Stimulated activated CD8-positive, alpha-beta memory T cell treated with anti-CD3 and anti-CD28 coated beads, Interleukin-12 subunit alpha, Interleukin-12 subunit beta, amount 100 ng/mL, for 1 hour (primary cell): ENCODE measurements at regions not wholly inside any gene's neighbourhood (a gene's known extent, or its start where the extent isn't known, plus 50 kb on each side); places are given as distances from the start of the nearest gene placed in this dataset.

Experiments used
- DNase-seq: peaks from one replicate; pipeline ENCODE4 v3.0.0-alpha.2; 2020; ENCODE audit warnings: low read depth

DNA sequence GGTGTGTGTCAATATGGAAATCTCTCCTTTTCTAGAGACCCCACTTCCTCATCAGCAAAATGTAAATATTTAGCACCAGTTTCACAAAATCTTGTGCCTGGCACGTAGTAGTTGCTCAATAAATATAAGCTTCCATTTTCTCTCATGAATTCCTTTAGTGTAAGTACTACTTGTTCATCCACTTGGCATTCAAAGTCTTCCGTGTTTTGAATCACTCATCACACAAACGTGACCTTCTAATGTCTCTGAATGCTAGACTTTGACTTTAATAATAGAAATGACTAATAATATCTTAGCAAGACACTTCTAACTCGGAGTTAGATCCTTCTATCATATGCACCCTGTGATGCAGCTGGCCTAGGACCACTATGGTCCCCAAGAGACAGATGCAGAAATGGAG, 168.7 kb upstream of the ZNF32 start:
- no peak for DNase-seq

DNA sequence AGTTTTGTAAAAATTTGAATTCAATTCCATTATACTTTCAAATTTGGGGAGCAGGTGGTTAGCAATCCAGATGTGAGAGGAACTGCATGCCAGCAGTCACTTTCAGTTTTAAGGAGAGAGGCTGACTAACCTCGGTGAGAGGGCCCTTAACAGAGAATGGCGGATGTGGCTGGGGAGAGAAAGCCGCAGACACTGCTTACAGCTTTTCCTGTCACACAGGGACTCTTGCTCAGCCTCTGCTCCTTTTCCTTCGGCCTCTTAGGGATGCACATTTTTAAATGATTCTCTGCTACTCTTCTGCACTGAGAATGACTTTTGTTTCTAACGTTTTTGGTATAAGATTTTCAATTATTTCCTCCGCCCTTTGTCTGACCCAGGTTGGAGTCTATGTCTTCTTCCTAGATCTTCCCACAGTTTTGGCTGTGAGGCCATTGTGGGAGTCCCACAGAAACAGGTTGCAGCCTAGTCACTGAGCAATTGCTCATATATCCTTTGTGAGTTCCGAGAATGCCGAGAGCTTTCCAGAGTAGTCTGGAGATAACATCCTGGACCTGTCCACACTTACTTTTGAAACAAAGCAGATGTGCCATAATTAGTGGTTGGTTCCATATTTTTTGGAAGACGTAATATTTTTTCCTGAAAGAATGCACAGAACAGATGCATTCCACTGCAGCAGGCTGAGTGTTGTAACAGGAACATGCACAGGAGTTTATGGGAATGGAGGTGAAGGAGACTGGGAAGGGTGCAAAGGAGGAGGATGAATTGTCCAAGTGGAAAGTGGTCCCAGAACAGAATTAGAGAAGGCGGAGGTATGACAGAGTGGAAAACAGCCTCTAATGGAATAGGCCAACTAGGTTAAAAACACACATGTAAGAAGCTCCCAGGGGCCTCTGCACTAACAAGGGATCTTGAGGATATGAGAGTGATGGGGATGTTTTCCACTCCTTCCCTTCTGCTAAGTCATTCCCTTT, 168.0 kb upstream of the ZNF32 start:
- peak; percentile 62 for DNase-seq

DNA sequence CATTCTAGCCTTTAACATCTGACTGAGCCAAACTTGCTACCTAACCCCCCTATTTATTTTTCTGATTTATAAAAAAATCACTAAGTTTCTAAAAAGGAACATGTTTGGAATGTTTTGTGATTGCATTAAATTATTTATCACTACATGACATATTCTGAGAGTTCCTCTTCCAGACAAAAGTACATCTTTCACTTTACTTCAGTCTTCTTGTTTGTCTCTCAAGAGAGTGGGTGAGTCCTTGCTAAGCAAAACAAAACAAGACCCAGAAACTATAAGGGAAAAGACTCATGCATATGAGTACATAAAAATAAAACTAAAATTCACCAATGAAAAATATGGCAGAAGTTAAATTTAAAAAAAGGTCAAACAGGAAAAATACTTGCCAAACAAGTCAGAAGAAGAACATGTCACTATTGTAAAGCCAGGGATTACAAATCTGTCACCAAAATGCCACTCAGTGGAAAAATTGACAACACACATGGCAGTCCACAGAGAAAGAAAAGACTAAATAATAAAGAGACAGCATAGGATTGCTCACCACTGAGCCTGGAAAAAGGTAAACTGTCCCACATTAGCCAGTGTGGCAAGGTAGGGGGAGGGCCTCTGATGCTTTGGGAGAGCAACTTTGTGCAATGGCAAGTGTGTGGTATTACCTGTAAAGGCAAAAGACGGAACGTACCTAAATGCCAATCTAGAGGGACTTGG, 166.7 kb upstream of the ZNF32 start:
- no peak for DNase-seq

DNA sequence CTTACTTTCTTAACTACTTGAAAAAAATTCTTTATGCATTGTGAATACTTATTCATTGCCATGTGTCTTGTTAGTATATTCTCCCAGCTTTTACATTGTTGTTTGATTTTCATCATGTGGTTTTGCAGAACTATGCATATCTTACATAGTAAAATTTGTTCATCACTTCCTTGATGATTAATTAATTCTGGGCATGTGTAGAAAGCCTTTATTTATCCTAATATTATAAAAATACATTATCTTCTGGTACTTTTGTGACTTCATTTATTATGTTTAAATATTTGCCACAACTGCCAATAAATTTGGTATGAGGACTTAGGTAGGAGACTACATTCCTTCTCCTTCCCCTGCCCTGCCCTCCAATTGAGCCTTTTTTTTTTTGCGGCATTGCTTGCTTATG, 166.0 kb upstream of the ZNF32 start:
- no peak for DNase-seq

DNA sequence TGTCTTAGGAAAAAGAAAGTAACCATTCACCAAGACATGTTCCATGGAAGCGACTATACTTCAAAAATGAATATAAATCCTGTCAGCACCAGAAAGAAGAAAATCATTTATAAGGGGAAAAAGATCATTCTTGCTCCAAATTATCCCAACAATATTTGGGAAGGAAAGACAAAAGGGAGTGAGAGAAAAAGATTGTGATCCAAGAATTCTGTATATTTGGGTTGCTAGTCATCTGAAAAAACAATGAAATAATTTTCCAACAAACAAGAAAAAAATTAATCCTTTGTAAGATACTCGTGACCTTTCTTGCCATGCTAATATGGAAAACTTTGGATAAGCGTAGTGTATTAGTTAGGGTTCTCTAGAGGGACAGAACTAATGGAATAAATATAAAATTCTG, 163.2 kb upstream of the ZNF32 start:
- DNase-seq = no peak

DNA sequence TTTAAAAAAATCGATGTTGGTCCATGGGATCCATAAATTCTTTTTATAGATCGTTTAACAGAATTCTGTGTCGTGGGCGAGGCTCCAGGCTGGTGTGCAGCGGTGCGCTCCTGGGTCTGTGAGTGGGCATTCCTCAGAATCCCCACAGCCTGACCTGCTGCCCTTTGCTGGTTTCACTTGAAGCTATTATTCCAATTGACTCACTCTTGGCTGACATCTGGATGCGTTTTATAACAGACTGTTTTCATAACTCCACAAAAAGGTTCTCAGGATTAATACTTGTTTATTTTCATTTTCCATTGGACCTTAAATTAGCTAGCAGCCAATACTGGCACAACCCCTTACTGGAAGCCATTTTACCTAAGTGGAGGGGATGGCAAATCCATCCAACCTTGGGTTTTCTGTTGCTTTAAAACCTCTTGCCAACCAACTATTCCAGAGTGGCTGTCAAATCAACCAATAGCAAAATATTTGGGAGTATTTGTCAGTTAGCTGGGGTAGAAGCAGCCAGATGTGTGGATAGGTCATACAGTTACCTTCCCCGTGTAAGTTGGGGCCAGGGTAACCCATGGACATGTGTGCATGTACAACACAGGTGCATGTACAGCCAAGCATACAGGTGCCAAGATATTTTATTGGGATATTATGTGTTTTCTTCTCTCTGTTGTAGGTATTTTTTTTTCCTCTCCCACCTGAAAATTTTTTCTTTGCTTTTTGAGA, 160.7 kb upstream of the ZNF32 start:
- DNase-seq = no peak

DNA sequence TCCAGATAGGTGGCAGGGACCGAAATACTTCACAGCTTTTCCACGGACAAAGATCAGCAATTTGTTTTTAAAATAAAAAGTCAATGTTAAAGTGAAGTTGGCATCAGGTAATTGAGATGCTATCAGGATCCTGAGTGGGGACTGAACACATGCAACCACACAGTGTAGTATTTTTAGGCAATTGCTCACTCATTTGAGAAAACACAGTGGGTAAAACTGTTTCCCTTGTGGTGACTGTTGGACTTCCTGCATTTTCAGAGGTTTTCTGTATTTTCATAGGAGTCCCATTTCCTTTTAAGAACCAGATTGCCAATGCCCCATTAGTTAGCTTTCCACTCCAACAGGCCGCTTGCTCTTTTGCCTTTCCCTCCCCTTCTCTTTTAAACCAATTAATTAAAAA, 159.5 kb upstream of the ZNF32 start:
- DNase-seq = no peak

DNA sequence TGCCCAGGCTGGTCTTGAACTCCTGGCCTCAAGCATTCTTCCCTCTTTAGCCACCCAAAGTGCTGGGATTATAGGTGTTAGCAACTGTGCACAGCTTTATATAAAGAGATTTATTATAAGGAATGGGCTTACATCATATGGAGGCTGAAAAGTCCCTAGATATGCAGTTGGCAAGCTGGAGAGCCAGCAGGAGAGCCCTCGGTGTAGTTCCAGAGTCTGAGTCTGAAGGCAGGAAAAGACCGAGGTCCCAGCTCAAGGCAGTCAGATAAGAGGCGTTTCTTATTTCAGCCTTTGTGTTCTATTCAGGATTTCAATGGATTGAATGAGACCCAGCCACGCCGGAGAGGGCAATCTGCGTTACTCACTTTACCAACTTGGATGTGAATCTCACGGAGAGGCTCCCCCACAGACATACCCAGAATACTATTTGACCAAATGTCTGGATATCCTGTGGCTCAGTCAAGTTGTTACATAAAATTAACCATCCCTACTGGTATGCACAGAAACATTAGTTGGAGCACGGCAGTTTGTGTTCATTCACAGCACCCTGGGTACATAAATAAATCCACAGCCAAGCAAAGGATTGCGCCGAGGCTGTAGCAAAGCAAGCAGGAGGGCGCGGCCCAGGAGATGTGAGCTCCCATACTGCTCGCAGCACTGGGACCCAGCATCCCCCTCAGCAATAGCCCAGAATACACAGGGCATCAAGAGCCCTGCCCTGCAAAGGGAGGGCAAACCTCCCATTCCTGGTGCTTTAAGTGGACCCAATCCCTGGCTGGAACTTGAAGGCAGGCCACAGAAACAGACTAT, 158.4 kb upstream of the ZNF32 start:
- no peak for DNase-seq

DNA sequence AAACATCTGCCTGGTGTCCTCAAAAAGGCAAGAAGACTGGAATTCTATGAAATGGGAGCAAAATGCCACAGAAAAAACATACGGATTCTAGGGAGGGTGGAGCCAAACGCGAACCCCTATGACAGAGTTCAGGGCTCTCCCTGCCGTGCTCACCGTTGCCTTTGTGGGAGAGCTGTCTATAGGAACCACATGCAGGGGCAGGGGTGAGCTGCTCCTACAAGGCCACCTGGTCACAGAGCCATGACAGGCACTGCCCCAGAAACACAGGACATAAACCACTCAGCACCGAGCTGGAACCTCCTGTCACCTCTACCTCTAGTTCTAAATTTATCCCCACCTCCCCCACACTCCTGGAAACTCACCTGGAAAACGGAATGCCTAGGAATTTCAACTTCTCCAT, 155.1 kb upstream of the ZNF32 start:
- no peak for DNase-seq

DNA sequence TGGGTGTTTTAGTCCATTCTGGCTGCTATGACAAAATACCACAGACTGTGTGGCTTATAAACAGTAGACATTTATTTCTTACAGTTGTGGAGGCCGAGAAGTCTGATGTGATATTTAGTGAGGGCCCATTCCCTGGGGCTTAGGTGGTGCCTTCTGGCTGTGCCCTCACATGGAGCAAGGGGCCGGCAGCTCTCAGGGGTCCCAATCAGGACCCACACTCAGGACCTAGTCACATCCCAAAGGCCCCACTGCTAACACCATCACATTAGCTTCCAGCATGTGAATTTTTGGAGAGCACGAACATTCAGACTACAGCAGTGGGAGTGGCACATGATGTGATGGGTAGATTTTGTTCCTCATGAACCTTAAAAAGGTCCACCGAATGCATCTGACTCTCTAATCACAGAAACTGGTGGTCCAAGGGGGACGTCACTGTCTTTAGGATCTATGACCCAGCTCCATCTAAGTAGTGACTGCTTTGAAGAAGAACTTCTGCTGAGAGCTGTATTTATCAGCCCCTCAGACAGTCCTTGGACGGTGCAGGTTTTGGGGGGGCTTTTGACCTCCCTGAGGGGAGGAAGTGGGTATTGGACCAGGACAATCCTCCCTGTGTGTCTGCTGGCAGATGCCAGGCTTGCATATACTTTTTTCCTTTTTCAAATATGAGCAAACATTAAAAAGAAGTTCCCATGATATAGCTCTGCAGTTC, 154.5 kb upstream of the ZNF32 start:
- DNase-seq = no peak

DNA sequence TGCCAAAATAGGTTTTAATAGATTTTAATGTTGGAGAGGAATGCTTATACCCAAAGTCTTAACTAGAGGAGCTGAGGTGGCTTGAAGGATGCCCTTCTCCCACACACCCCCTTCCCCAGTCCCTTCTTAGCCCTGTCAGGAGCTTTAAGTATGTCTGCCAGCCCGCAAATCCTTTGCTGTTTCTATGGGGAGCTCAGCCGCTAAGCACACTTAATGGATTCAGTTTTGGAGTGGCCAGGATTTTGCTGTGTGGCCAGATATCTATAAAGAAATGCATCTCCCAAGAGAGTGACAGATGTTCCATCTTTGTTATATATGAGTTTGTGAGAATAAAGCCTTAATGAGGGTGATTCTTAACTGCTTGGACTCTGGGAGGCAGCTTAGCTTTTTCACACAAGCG, 152.9 kb upstream of the ZNF32 start:
- DNase-seq = no peak

DNA sequence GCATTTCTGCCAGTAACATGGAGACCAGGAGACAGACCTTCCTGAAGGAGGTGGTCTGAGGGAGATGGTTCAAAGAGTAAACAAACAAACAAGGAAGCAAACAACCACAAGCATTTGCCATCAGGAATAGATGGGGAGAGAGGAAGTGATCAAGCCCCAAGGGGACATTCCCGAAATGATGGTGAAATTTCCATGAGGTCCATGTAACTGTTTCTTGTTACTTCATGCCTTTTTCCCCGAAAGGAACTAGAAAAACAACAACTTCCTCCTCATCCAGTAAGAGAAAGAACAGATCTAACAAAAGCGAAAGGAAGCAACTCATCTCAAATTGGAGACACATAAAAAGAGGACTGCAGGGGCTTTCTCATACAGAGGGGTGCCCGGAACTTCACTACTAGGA, 152.5 kb upstream of the ZNF32 start:
- DNase-seq = no peak

DNA sequence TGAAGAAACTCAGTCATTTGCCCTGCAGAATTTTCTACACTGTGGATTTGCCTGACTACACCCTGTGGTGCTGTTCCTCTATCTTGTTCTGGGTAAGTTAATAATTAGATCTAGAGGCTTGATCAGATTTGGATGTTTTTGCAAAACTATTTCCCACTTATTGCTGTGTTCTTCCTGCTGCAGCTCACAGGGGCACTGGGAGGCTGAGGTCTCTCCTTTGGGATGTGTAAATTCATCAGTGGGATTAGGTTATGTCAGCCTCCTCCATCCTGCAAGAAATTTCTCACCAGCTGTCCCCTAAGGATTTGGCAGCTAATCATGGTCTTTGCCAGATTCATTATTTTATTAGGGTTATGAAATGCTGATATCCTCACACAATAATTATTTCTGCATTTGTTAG, 148.1 kb upstream of the ZNF32 start:
- no peak for DNase-seq

DNA sequence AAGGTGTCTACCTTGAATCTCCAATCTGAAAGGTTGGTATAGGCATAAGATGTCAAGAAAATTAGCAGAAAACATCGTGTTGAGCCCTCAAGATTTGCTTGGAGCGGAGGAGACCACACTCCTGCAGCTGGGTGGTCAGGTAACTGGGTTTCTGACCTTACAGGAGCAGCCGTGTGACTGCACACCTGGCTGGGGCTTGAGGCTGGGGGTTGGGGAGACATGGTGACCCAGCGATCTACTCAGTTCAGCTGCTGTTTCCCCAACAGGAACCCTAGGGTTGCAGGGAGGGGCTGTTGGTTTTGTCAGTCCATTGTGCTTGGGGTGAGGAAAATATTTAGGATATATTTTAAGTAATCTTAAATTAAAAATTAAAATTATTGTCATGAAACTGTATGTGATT, 147.0 kb upstream of the ZNF32 start:
- DNase-seq = no peak

DNA sequence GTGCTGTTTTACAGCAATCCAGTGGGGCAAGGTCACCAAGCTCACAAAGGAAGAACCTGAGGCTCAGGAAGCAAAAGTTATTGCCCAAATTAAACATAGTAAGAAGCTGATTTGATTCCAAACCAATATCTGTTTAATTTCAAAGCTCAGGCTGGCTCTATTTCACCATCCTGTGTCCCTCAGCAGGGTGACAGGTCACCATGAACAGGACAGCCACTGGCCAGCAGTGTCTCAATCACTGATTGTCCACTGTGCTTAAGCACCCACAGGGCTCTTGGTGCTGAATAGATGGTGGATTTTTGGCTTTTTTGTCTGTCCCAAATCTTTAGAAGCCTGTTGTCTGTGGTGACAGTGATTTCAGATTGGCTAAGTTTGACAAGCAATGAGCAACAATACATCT, 146.4 kb upstream of the ZNF32 start:
- DNase-seq = no peak

DNA sequence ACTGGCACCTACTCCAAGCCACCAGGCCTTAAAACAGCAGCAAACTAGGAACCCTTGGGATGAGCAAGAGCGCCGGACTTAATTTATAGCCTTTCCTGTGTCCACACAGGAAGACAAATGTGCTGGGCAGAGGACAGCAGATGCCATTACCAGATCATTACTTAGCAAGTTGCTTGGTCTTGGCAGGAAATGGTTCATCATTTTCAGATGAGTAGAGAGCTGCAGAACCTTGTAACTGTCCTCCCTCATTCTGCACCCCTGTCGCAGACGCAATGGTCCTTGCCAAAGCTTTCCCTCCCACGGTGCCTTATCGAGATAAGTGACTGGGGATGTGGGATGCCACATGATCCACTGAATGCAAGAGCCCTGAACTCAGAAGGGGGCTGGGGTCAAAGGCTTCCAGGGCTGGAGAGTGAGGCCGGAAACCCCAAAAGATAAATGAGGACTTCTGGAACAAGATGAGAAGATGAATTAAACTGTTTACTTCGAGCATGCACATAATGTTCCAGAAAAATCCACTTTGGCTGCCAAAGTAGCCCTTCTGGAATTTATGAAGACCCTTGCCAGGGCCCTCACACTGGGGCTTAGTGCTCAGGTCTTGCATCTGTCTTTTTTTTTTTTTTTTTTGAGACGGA, 145.6 kb upstream of the ZNF32 start:
- no peak for DNase-seq

DNA sequence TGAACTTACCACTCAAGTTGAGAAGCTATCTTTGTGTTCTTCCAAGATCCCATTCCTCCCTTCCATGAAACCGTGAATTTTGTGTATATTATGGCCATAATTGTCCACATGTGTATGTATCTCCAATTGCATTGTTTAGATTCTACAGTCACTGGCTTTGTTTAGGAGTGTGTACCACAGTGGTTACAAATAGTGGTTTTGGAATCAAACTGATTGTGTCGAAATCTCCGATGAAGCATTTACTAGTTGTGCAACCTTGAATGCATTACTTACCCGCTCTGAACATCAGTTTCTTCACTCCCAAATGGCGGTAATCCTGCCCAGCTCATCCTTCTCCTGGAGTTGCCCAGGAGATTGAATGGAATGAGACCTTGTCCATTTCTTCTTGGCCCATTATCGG, 145.0 kb upstream of the ZNF32 start:
- DNase-seq = no peak

DNA sequence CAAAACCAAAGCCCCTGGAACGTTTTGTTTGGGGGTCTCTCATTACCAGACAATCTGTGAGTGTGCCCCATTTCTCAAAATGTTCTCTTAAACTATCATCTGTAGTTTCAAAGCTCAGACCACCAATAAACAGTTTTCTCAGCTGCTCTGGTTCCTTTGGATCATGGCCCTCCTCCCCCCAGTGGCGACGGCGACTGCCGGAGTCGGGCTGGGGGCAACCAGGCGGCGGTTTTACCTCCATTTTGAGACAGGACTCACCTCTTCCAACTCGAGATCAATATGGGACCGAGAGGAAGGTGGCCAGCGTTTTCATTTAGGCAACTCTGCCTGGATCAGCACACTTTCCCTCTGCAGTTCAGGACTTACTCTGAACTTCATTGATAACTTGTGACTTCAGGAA, 141.5 kb upstream of the ZNF32 start:
- no peak for DNase-seq

DNA sequence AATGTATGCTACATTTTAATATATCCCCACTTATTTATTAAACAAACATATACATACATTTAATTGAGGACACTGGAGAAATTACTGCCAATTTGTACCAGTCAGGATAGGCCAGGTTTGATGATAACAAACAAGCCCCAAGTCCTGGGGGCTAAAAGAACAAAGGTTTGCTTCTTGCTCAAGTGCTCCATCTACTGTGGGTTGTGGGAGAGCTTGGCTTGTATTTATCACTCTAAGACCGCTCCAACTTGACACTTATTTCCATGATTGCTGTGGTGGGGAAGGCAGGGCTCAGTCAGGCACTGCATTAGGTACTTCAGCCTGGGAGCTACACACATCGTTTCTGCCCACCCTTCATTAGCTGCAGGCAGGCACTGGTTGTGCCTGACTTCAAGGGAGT, 136.6 kb upstream of the ZNF32 start:
- DNase-seq = no peak

DNA sequence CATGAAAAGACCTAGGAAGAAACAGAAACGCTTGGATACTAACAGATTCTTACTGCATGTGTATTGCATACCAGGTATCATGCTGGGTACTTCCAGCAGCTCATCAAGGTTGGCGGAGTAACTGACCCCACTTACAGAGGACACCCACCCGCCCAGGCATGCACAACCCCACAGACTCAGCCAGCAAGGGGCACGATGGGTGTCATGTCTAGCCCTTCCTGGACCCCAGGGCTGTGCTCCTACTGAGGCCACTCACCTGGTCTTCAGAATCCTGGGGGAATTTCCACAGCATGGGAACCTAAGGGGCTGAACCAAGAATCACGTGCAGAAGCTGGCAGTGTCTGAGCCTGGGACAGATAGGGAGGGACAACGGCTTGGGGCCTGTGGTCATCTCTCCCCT, 134.1 kb upstream of the ZNF32 start:
- DNase-seq = no peak
